GM20000 (cell line): ENCODE measurements at regions not wholly inside any gene's neighbourhood (a gene's known extent, or its start where the extent isn't known, plus 50 kb on each side); places are given as distances from the start of the nearest gene placed in this dataset.

Experiments
- DNase-seq: peaks from one replicate; pipeline ENCODE4 v3.0.0; 2012; ENCODE audit warnings: low spot score
- TF ChIP-seq, protein P1 (sequence below): IDR thresholded peaks from 2 replicates; pipeline ENCODE4 v1.5.1; 2012; ENCODE audit warnings: mild to moderate bottlenecking, control low read depth; ENCODE audit errors: extremely low read depth, missing control alignments

DNA sequence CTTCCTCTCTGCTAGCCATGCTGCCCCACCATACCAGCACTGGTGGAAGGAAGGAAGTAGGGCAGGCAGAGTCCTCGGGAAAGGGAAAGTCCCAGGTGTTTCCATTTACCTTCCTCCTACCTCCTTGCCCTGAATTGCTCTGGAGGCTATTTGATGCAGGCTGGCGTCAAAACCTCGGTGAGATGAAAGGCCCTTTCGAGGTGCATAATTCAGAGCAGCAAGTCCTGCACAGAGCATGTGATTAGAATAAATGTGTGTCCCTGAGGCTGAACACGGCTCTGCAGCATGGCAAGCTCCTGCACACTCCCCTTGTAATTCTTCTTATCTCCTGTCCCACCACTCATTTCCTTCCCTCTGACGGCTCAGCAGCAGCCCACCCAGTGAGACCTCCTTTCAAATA lies 98.7 kb upstream of the LRFN2 start:
- no peak for DNase-seq
- TF ChIP-seq, protein P1, sequence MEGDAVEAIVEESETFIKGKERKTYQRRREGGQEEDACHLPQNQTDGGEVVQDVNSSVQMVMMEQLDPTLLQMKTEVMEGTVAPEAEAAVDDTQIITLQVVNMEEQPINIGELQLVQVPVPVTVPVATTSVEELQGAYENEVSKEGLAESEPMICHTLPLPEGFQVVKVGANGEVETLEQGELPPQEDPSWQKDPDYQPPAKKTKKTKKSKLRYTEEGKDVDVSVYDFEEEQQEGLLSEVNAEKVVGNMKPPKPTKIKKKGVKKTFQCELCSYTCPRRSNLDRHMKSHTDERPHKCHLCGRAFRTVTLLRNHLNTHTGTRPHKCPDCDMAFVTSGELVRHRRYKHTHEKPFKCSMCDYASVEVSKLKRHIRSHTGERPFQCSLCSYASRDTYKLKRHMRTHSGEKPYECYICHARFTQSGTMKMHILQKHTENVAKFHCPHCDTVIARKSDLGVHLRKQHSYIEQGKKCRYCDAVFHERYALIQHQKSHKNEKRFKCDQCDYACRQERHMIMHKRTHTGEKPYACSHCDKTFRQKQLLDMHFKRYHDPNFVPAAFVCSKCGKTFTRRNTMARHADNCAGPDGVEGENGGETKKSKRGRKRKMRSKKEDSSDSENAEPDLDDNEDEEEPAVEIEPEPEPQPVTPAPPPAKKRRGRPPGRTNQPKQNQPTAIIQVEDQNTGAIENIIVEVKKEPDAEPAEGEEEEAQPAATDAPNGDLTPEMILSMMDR = no peak

DNA sequence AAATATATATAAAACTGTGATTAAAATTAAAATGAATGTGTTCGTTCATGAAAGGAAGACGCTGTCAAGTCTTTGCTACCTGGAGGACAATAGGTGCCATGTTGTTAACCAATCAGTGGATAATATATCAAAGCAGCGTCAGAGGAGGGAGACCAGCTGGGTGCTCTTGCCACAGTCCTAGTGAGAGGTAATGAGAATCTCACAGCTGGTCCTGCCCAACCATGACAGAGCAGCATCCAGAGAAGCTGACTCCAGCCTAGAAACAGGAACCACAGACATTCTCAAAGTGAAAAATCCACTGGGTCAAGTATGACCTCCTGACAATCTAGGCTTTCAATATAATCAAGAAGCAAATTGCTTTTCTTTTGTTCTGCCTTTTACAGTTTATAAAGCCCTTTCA lies 94.5 kb upstream of the LRFN2 start:
- DNase-seq = no peak
- TF ChIP-seq, protein P1 = no peak

DNA sequence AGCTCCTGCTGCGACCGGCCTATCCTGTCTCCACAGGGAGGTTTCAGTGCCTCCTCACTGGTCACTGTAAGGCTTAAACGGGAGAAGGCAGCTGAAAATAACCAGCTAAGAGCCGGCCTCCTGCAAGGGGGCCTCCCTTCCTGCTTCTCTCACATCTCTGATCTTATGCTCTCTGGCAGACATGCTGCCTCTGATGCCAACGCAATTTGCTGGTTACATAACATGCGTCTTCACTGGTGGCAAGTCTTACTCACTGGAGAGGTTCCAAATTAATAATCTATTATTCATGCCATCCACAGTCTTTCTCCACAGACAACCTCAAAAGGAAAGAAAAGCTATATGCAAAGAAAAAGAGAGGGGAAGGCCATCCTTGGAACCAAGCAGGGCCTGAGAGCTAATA lies 91.8 kb upstream of the LRFN2 start:
- no peak for DNase-seq
- TF ChIP-seq, protein P1 = no peak

DNA sequence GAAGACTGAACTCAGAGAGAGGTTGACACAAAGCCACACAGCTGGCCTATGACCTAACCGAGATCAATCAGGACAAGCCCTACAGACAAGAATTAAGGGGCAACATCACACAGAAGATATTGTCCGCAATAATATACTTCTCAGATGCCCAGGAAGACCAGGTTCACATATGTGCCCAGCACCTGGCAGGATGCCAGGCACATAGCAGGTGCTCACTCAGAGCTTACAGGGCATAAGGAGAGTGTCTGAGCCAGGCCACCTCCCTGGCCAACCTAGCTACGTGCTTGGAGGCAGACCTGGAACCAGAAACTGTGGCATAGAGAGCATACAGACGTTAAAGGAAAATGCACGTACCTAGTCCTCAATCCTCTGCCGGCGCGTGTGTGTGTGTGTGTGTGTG lies 87.0 kb upstream of the LRFN2 start:
- no peak for DNase-seq

DNA sequence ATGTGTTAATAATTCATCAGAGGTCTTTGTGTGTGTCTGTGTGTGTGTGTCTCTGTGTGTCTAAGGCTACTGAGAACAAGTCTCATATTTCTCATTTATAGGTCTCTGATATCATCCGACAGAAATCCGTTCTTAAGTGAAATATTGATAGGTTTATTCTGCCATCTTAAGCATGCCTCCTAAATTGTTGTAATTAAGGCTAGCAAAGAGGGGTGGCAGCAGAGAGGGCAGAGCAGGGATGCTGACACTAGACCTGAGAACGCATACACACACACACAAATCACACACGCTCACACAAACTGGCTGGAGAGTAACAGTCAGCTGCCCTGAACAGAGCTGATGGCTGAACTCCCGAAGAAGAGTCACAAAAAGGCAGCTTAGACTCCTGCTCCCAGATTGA lies 84.9 kb upstream of the LRFN2 start:
- TF ChIP-seq, protein P1 = no peak
- no peak for DNase-seq

More for the DNA sequence above, 87.0 kb upstream of the LRFN2 start:
- TF ChIP-seq, protein P1 = no peak

DNA sequence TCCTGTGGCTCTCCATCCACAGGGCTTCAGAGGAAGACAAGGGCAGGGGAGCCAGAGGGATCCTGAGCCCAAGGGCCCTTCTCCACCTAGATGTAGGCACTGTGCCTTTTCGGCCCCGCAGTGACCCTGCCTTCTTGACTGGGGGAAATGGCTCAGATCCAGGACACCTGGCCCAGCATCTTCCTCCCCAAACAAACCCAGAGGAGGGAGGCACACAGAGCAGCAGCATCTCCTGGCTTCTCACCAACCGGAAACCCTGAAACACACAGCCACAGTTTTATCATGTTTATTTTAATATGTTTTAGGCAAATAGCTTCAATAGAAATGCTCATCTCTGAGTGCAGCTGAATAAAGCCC lies 84.5 kb upstream of the LRFN2 start:
- TF ChIP-seq, protein P1 = no peak
- no peak for DNase-seq

DNA sequence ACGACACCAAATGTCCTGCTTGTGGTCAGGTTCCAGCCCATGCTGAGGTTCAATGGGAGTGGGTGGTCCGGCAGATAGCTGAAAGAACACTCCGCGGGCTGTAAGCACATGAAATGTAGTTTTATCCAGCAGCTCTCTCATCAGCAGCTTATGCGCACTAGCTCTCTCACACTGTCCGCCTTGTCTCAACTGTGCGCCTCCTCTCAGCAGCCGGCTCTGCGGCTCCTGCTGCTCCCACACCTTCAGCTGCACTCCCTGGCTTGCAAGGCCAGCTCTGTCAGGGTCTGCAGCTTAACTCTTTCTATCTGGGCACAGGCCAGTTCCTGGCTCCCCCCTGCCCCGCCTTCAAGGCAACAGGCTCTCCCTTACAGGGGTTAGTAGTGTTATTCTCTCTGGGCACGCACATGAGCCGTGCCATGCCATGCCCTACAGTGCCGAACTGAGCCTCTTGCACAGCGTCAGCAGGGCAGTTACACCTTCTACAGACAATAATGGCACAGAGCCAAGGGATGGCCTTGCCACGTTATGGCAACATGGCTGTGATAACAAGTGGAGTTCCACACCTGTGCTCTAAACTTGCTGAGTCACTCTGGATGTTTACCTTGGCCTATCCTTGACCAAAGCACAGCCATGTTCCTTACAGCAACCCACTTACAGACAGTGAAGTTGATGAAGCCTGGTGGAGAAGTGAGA lies 84.0 kb upstream of the LRFN2 start:
- DNase-seq = no peak

More for the DNA sequence above, 84.0 kb upstream of the LRFN2 start:
- TF ChIP-seq, protein P1 = no peak
